Keratinocyte (primary cell): ENCODE measurements at regions not wholly inside any gene's neighbourhood (a gene's known extent, or its start where the extent isn't known, plus 50 kb on each side); places are given as distances from the start of the nearest gene placed in this dataset.

Experiments
- DNase-seq: peaks from one replicate; pipeline ENCODE4 v3.0.0-alpha.2; 2011; ENCODE audit warnings: low read depth, missing footprints, low spot score
- FAIRE-seq: peaks from 2 replicates; lab custom pipeline; 2011; peaks lifted over from hg19 to GRCh38; lab: Jason Lieb, UNC
- H2AFZ ChIP-seq: 2 replicates; pipeline ENCODE4 v1.6.0; 2012; ENCODE audit warnings: low read length, control low read depth, inconsistent platforms; ENCODE audit not compliant: control insufficient read depth
- H3K27ac ChIP-seq: 2 replicates; pipeline ENCODE4 v1.5.1; 2011; ENCODE audit warnings: low read length; ENCODE audit not compliant: control insufficient read depth, insufficient read depth
- H3K27me3 ChIP-seq: 3 replicates; pipeline ENCODE4 v1.6.0; 2011; ENCODE audit warnings: low read length; ENCODE audit not compliant: control insufficient read depth, insufficient read depth; ENCODE audit errors: extremely low read depth
- H3K36me3 ChIP-seq, 2 experiments: 2 replicates in 1 of 2; 3 replicates in 1 of 2; pipeline ENCODE4 v1.5.1; 2011; ENCODE audit warnings: low read length in 2 of 2, mild to moderate bottlenecking in 1 of 2; ENCODE audit not compliant: control insufficient read depth in 2 of 2, insufficient read depth in 2 of 2; ENCODE audit errors: extremely low read depth in 1 of 2
- H3K4me1 ChIP-seq: 3 replicates; pipeline ENCODE4 v1.5.1; 2011; ENCODE audit warnings: low read length; ENCODE audit not compliant: control insufficient read depth, insufficient read depth; ENCODE audit errors: extremely low read depth
- H3K4me2 ChIP-seq: 3 replicates; pipeline ENCODE4 v1.6.0; 2011; ENCODE audit warnings: low read depth, low read length; ENCODE audit not compliant: control insufficient read depth, insufficient read depth; ENCODE audit errors: extremely low read depth
- H3K4me3 ChIP-seq, 3 experiments: fragments of 200-600 bp in 1 of 3; sonication (generic) in 1 of 3; 2 replicates in 2 of 3; 3 replicates in 1 of 3; pipeline ENCODE4 v1.5.1; 2011 to 2016; ENCODE audit warnings: low read length in 3 of 3, mild to moderate bottlenecking in 3 of 3, control low read depth in 2 of 3, inconsistent platforms in 1 of 3, low read depth in 1 of 3, mixed read lengths in 1 of 3, mixed run types in 1 of 3, moderate library complexity in 1 of 3; ENCODE audit not compliant: control insufficient read depth in 2 of 3, insufficient read depth in 2 of 3; ENCODE audit errors: extremely low read depth in 1 of 3
- H3K79me2 ChIP-seq: 2 replicates; pipeline ENCODE4 v1.6.0; 2012; ENCODE audit warnings: low read length; ENCODE audit not compliant: control insufficient read depth, insufficient read depth
- H3K9ac ChIP-seq: 3 replicates; pipeline ENCODE4 v1.6.0; 2011; ENCODE audit warnings: low read length; ENCODE audit not compliant: control insufficient read depth, insufficient read depth; ENCODE audit errors: extremely low read depth
- H3K9me1 ChIP-seq: 3 replicates; pipeline ENCODE4 v1.6.0; 2011; ENCODE audit warnings: low read length; ENCODE audit not compliant: control insufficient read depth, insufficient read depth; ENCODE audit errors: extremely low read depth
- H3K9me3 ChIP-seq: 2 replicates; pipeline ENCODE4 v1.5.1; 2012; ENCODE audit warnings: low read depth, low read length; ENCODE audit not compliant: control insufficient read depth
- H4K20me1 ChIP-seq: 3 replicates; pipeline ENCODE4 v1.6.0; 2011; ENCODE audit warnings: low read length; ENCODE audit not compliant: control insufficient read depth, insufficient read depth; ENCODE audit errors: extremely low read depth
- CTCF ChIP-seq, 3 experiments: IDR thresholded peaks in 1 of 3; conservative IDR thresholded peaks in 1 of 3; optimal IDR thresholded peaks in 1 of 3; 2 replicates in 2 of 3; 3 replicates in 1 of 3; pipeline versions ENCODE3 to v1.5.1; 2011; ENCODE audit warnings: low read length in 3 of 3, mild to moderate bottlenecking in 3 of 3, moderate library complexity in 2 of 3, control low read depth in 1 of 3, inconsistent platforms in 1 of 3; ENCODE audit not compliant: insufficient read depth in 2 of 3; ENCODE audit errors: extremely low read depth in 1 of 3
- EZH2 ChIP-seq: IDR thresholded peaks from one replicate; pipeline ENCODE4 v1.6.1; 2012; ENCODE audit warnings: inconsistent platforms, mild to moderate bottlenecking, low read length, moderate library complexity
- dilution Hi-C: fragments of 300-500 bp; cut with MboI; formaldehyde crosslinking; loops from one replicate; pipeline ENCODE4 v1.7.0; 2020; ENCODE audit warnings: low sequenced_read_pairs; ENCODE audit not compliant: extremely low pct_ligation_motif_present

- Histone ChIP-seq H3K9me1 (no peaks in the 10 kb centered on the region), H3K27me3 (no peaks in the 10 kb centered on the region), H2AFZ (no peak overlapping the region), H4K20me1 (no peaks in the 10 kb centered on the region), H3K9me3 (no peaks in the 10 kb centered on the region), H3K9ac (no peak overlapping the region), H3K4me2 (no peak overlapping the region), H3K36me3 (no peaks in the 10 kb centered on the region), H3K27ac (no peak overlapping the region), H3K79me2 (no peaks in the 10 kb centered on the region), H3K4me1 (no peaks in the 10 kb centered on the region), H3K4me3 (no peak overlapping the region)
- no peak for DNase-seq
- dilution Hi-C loops = no loop called here
- FAIRE-seq = no peak
- no peak for TF ChIP-seq CTCF (optimal IDR thresholded peaks at IDR 0.05 in 1 of 3, IDR thresholded peaks at IDR 0.05 in 1 of 3, conservative IDR thresholded peaks at IDR 0.05 in 1 of 3; ENCODE audit: extremely low read depth in 1 of 3, insufficient read depth in 2 of 3, low read length in 3 of 3)
- no peak for TF ChIP-seq EZH2
Observed at GRCh38 chr2:59905731-59906130, 647.7 kb downstream of the BCL11A start.

- no peaks in the 10 kb centered on the region for H3K9me1 ChIP-seq
- no peak overlapping the region for H3K4me2 ChIP-seq
- no peaks in the 10 kb centered on the region for H3K36me3 ChIP-seq
- no peak overlapping the region for H3K9ac ChIP-seq
- no peaks in the 10 kb centered on the region for H3K4me1 ChIP-seq
- dilution Hi-C loops = no loop called here
- TF ChIP-seq EZH2 = no peak
- no peaks in the 10 kb centered on the region for H3K9me3 ChIP-seq
- no peak for DNase-seq
- H3K27me3 ChIP-seq = no peaks in the 10 kb centered on the region
- H3K27ac ChIP-seq = no peak overlapping the region
- H4K20me1 ChIP-seq = no peaks in the 10 kb centered on the region
- no peak overlapping the region for H3K4me3 ChIP-seq
- H3K79me2 ChIP-seq = no peaks in the 10 kb centered on the region
- H2AFZ ChIP-seq = no peak overlapping the region
- no peak for FAIRE-seq
Observed at GRCh38 chr2:59903994-59904544, 649.4 kb downstream of the BCL11A start.
